IMR-90 (cell line): ENCODE measurements at regions not wholly inside any gene's neighbourhood (a gene's known extent, or its start where the extent isn't known, plus 50 kb on each side); places are given as distances from the start of the nearest gene placed in this dataset.

Experiments used
- ATAC-seq: fragments of 200-7000 bp; cut with Tn5 transposase; 2 replicates; pipeline ENCODE4 v1.9.1; 2020; ENCODE audit warnings: low read depth, mild to moderate bottlenecking, moderate library complexity
- BruUV-seq: library from RNA; stranded (reverse); fragments of 400-500 nt; replicated peaks from 2 replicates; lab custom pipeline; 2021; lab: Mats Ljungman, UMichigan
- CTCF ChIA-PET: fragments of 300-600 bp; formaldehyde crosslinking; extraction: SDS; loops from one replicate; lab custom pipeline; 2021; ENCODE audit warnings: antibody characterized with exemption; lab: Yijun Ruan, JAX
- POLR2A ChIA-PET: fragments of 300-600 bp; sonication (Branson Sonifier 250); formaldehyde crosslinking; loops from one replicate; lab custom pipeline; 2022; ENCODE audit warnings: antibody characterized with exemption; ENCODE audit not compliant: unreplicated experiment; lab: Charles Lee
- DNase-seq: peaks from one replicate; pipeline ENCODE4 v3.0.0; 2013
- H2AFZ ChIP-seq: replicated peaks from 2 replicates; pipeline ENCODE3; 2013; ENCODE audit warnings: low read length, mild to moderate bottlenecking; ENCODE audit not compliant: poor library complexity
- H2AK5ac ChIP-seq: 2 replicates; pipeline ENCODE4 v1.6.1; 2013; ENCODE audit warnings: low read depth, low read length, inconsistent platforms
- H2AK9ac ChIP-seq: replicated peaks from 2 replicates; pipeline ENCODE3; 2013; ENCODE audit warnings: mild to moderate bottlenecking, low read depth, low read length, moderate library complexity; ENCODE audit not compliant: poor library complexity
- H2BK120ac ChIP-seq: 2 replicates; pipeline ENCODE4 v1.6.1; 2013; ENCODE audit warnings: low read depth, low read length, inconsistent platforms
- H2BK15ac ChIP-seq: 3 replicates; pipeline ENCODE4 v1.6.1; 2013; ENCODE audit warnings: low read depth, low read length, inconsistent platforms
- H2BK20ac ChIP-seq: 2 replicates; pipeline ENCODE4 v1.6.1; 2013; ENCODE audit warnings: low read depth, mild to moderate bottlenecking, inconsistent platforms, low read length, moderate library complexity
- H2BK5ac ChIP-seq: 2 replicates; pipeline ENCODE4 v1.6.1; 2013; ENCODE audit warnings: mild to moderate bottlenecking, low read depth, low read length, inconsistent platforms; ENCODE audit not compliant: poor library complexity, severe bottlenecking
- H3K14ac ChIP-seq: replicated peaks from 2 replicates; pipeline ENCODE4 v1.6.1; 2013; ENCODE audit warnings: low read depth, low read length, inconsistent platforms
- H3K18ac ChIP-seq: 2 replicates; pipeline ENCODE4 v1.6.1; 2013; ENCODE audit warnings: low read depth, low read length, control low read depth
- H3K23ac ChIP-seq: 2 replicates; pipeline ENCODE4 v1.6.1; 2013; ENCODE audit warnings: low read depth, low read length, inconsistent platforms
- H3K27ac ChIP-seq: 2 replicates; pipeline ENCODE4 v1.5.1; 2013; ENCODE audit warnings: mild to moderate bottlenecking, control low read depth, low read length; ENCODE audit not compliant: insufficient read depth
- H3K27me3 ChIP-seq: 2 replicates; pipeline ENCODE4 v1.6.1; 2013; ENCODE audit warnings: low read length; ENCODE audit not compliant: control insufficient read depth, insufficient read depth
- H3K36me3 ChIP-seq: 2 replicates; pipeline ENCODE4 v1.6.1; 2013; ENCODE audit warnings: low read length, mixed read lengths; ENCODE audit not compliant: control insufficient read depth, insufficient read depth
- H3K4ac ChIP-seq: 2 replicates; pipeline ENCODE4 v1.6.1; 2013; ENCODE audit warnings: low read depth, low read length, inconsistent platforms
- H3K4me1 ChIP-seq: 2 replicates; pipeline ENCODE4 v1.6.1; 2013; ENCODE audit warnings: low read length, mixed read lengths; ENCODE audit not compliant: control insufficient read depth, insufficient read depth
- H3K4me2 ChIP-seq: 2 replicates; pipeline ENCODE4 v1.6.1; 2013; ENCODE audit warnings: low read depth, mild to moderate bottlenecking, control low read depth, low read length, moderate library complexity
- H3K4me3 ChIP-seq: 2 replicates; pipeline ENCODE4 v1.5.1; 2013; ENCODE audit warnings: low read depth, mild to moderate bottlenecking, control low read depth, low read length, moderate library complexity; ENCODE audit not compliant: insufficient read depth
- H3K56ac ChIP-seq: 2 replicates; pipeline ENCODE4 v1.6.1; 2013; ENCODE audit warnings: low read length, inconsistent platforms; ENCODE audit not compliant: insufficient read depth; ENCODE audit errors: extremely low read depth
- H3K79me1 ChIP-seq, 2 experiments: 2 replicates each; pipeline ENCODE4 v1.6.1; 2013; ENCODE audit warnings: low read length in 2 of 2, inconsistent platforms in 1 of 2, low read depth in 1 of 2
- H3K9ac ChIP-seq: 2 replicates; pipeline ENCODE4 v1.6.1; 2013; ENCODE audit warnings: low read depth, low read length, control low read depth
- H3K9me1 ChIP-seq: 2 replicates; pipeline ENCODE4 v1.6.1; 2013; ENCODE audit warnings: low read length, inconsistent platforms; ENCODE audit not compliant: insufficient read depth
- H3K9me3 ChIP-seq: 2 replicates; pipeline ENCODE4 v1.6.1; 2013; ENCODE audit warnings: low read length; ENCODE audit not compliant: control insufficient read depth, insufficient read depth
- H4K20me1 ChIP-seq: 2 replicates; pipeline ENCODE4 v1.6.1; 2013; ENCODE audit warnings: low read length, inconsistent platforms; ENCODE audit not compliant: insufficient read depth
- H4K5ac ChIP-seq: 2 replicates; pipeline ENCODE4 v1.6.1; 2013; ENCODE audit warnings: mild to moderate bottlenecking, low read depth, low read length, control low read depth
- H4K8ac ChIP-seq, 2 experiments: 2 replicates each; pipeline ENCODE4 v1.6.1; 2013; ENCODE audit warnings: low read depth in 2 of 2, low read length in 2 of 2, control low read depth in 1 of 2, inconsistent platforms in 1 of 2
- H4K91ac ChIP-seq: 2 replicates; pipeline ENCODE4 v1.6.1; 2013; ENCODE audit warnings: low read depth, low read length, inconsistent platforms; ENCODE audit not compliant: insufficient read depth
- MAFK ChIP-seq: IDR thresholded peaks from 2 replicates; pipeline ENCODE4 v1.6.1; 2012; ENCODE audit warnings: low read depth, low read length, improper control_type of control experiment
- NFE2L2 ChIP-seq: fragments of 150-350 bp; IDR thresholded peaks from 2 replicates; pipeline ENCODE4 v1.6.1; 2016; ENCODE audit warnings: low read depth, mild to moderate bottlenecking, low read length
- POLR2A ChIP-seq: IDR thresholded peaks from 2 replicates; pipeline ENCODE4 v1.6.1; 2012; ENCODE audit warnings: mild to moderate bottlenecking, low read depth, low read length
- RAD21 ChIP-seq: IDR thresholded peaks from 2 replicates; pipeline ENCODE4 v1.6.1; 2012; ENCODE audit warnings: low read length, improper control_type of control experiment
- RCOR1 ChIP-seq: IDR thresholded peaks from 2 replicates; pipeline ENCODE4 v1.6.1; 2012; ENCODE audit warnings: mild to moderate bottlenecking, low read length, improper control_type of control experiment; ENCODE audit not compliant: insufficient replicate concordance
- RFX5 ChIP-seq: IDR thresholded peaks from 2 replicates; pipeline ENCODE4 v1.8.0; 2012; ENCODE audit warnings: low read depth, mild to moderate bottlenecking, low read length, moderate library complexity
- USF2 ChIP-seq: fragments of 150-350 bp; IDR thresholded peaks from 2 replicates; pipeline ENCODE4 v1.6.1; 2017; ENCODE audit warnings: mild to moderate bottlenecking, antibody characterized with exemption, low read length, low read depth
- WGBS, 2 experiments: methylation state at CpG; one replicate each; pipeline versions ENCODE4 v1.1.5 to v1.1.7; 2013; ENCODE audit warnings: missing lambda C conversion rate in 2 of 2; ENCODE audit not compliant: insufficient read length in 1 of 2; ENCODE audit errors: extremely low coverage in 2 of 2; 5-methylcytosine and 5-hydroxymethylcytosine counted together
- dilution Hi-C: fragments of 300-500 bp; cut with HindIII; formaldehyde crosslinking; loops from one replicate; pipeline ENCODE4 v1.14.3; 2018; ENCODE audit warnings: low sequenced_read_pairs; ENCODE audit not compliant: unreplicated experiment
- in situ Hi-C: fragments of 300-500 bp; cut with MboI; formaldehyde crosslinking; loops from 3 replicates; pipeline ENCODE4 v1.14.3; 2019; ENCODE audit warnings: low sequenced_read_pairs, inconsistent platforms, mixed read lengths
- intact Hi-C: fragments of 100-400 bp; cut with micrococcal nuclease; formaldehyde crosslinking; loops from 2 replicates; pipeline ENCODE4 v1.10.0; 2022
- TF ChIP-seq, protein P1 (sequence below): conservative IDR thresholded peaks from 2 replicates; pipeline ENCODE4 v1.5.1; 2012; ENCODE audit warnings: mild to moderate bottlenecking, low read depth, low read length, improper control_type of control experiment

- Histone ChIP-seq H3K27ac (no peak overlapping the region), H3K27me3 (no peaks in the 10 kb centered on the region; the same call in 1 of the 2 replicates), H3K56ac (no peak overlapping the region), H2AFZ (no peak overlapping the region), H3K4ac (no peak overlapping the region), H2AK9ac (no peak overlapping the region), H3K79me1 (no peaks in the 10 kb centered on the region), H4K20me1 (no peaks in the 10 kb centered on the region), H2BK120ac (no peak overlapping the region), H2BK20ac (no peak overlapping the region), H3K23ac (no peak overlapping the region), H4K8ac (no peak overlapping the region), H3K4me1 (no peaks in the 10 kb centered on the region), H3K36me3 (no peaks in the 10 kb centered on the region), H2AK5ac (no peak overlapping the region), H4K5ac (no peak overlapping the region), H3K9me3 (no peaks in the 10 kb centered on the region), H3K4me3 (no peak overlapping the region), H2BK15ac (no peak overlapping the region), H3K9ac (no peak overlapping the region), H3K9me1 (no peaks in the 10 kb centered on the region), H2BK5ac (no peak overlapping the region), H4K91ac (no peak overlapping the region), H3K4me2 (no peak overlapping the region), H3K14ac (no peak overlapping the region), H3K18ac (no peak overlapping the region)
- in situ Hi-C loops (no loop called here), dilution Hi-C loops (no loop called here), intact Hi-C loops (no loop called here)
- BruUV-seq = no TSS peak
- DNase-seq (no peak), ATAC-seq (no peak)
- ChIA-PET POLR2A (no interaction called here), CTCF (no interaction called here)
- TF ChIP-seq RFX5 (no peak), NFE2L2 (no peak), POLR2A (no peak), USF2 (no peak), RCOR1 (no peak), MAFK (no peak), RAD21 (no peak)
- TF ChIP-seq, protein P1, sequence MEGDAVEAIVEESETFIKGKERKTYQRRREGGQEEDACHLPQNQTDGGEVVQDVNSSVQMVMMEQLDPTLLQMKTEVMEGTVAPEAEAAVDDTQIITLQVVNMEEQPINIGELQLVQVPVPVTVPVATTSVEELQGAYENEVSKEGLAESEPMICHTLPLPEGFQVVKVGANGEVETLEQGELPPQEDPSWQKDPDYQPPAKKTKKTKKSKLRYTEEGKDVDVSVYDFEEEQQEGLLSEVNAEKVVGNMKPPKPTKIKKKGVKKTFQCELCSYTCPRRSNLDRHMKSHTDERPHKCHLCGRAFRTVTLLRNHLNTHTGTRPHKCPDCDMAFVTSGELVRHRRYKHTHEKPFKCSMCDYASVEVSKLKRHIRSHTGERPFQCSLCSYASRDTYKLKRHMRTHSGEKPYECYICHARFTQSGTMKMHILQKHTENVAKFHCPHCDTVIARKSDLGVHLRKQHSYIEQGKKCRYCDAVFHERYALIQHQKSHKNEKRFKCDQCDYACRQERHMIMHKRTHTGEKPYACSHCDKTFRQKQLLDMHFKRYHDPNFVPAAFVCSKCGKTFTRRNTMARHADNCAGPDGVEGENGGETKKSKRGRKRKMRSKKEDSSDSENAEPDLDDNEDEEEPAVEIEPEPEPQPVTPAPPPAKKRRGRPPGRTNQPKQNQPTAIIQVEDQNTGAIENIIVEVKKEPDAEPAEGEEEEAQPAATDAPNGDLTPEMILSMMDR = no peak
- WGBS, 2 experiments = no CpG with 5 or more reads among the region's 13 CpGs
These were observed 75.0 kb upstream of the SFMBT2 start for GRCh38 chr10:7485799-7486198.
